Activated naive CD4-positive, alpha-beta T cell treated with anti-CD3 and anti-CD28 coated beads, Interleukin-2, amount 50 U/mL, for 16 hours (primary cell): ENCODE measurements at regions not wholly inside any gene's neighbourhood (a gene's known extent, or its start where the extent isn't known, plus 50 kb on each side); places are given as distances from the start of the nearest gene placed in this dataset.
"Not testable (repeated sequence)": the region's sequence is repeated elsewhere in the genome, so short reads cannot be mapped to it uniquely, and the experiment has no call there.

ENCODE experiments used
- DNase-seq: peaks from one replicate; pipeline ENCODE4 v3.0.0-alpha.2; 2020

- no peak for DNase-seq
Measured at GRCh38 chr7:119482209-119482608, 790.8 kb upstream of the KCND2 start.

GRCh38 chr7:119482671-119483070 is 790.3 kb upstream of the KCND2 start:
- DNase-seq: no peak

- DNase-seq: no peak
Measured at GRCh38 chr7:119483364-119483763, 789.6 kb upstream of the KCND2 start.

- no peak for DNase-seq
Measured at GRCh38 chr7:119514326-119514725, 758.6 kb upstream of the KCND2 start.

- no peak for DNase-seq
Measured at GRCh38 chr7:119515214-119515613, 757.8 kb upstream of the KCND2 start.

GRCh38 chr7:119515962-119516361 is 757.0 kb upstream of the KCND2 start:
- DNase-seq: no peak

GRCh38 chr7:119522263-119522662 is 750.7 kb upstream of the KCND2 start:
- no peak for DNase-seq

GRCh38 chr7:119522698-119523097 is 750.3 kb upstream of the KCND2 start:
- no peak for DNase-seq

GRCh38 chr7:119545118-119545517 is 727.9 kb upstream of the KCND2 start:
- DNase-seq: no peak

- no peak for DNase-seq
Measured at GRCh38 chr7:119555788-119556187, 717.2 kb upstream of the KCND2 start.

GRCh38 chr7:119556436-119556835 is 716.5 kb upstream of the KCND2 start:
- DNase-seq: no peak

- no peak for DNase-seq
Measured at GRCh38 chr7:119561751-119562150, 711.2 kb upstream of the KCND2 start.

GRCh38 chr7:119562839-119563238 is 710.1 kb upstream of the KCND2 start:
- DNase-seq: no peak

- DNase-seq: no peak
Measured at GRCh38 chr7:119571666-119572065, 701.3 kb upstream of the KCND2 start.

- no peak for DNase-seq
Measured at GRCh38 chr7:119572132-119572531, 700.8 kb upstream of the KCND2 start.

GRCh38 chr7:119572541-119572940 is 700.4 kb upstream of the KCND2 start:
- no peak for DNase-seq

- no peak for DNase-seq
Measured at GRCh38 chr7:119578116-119578515, 694.9 kb upstream of the KCND2 start.

- no peak for DNase-seq
Measured at GRCh38 chr7:119594956-119595355, 678.0 kb upstream of the KCND2 start.

- DNase-seq: no peak
Measured at GRCh38 chr7:119596651-119597050, 676.3 kb upstream of the KCND2 start.

GRCh38 chr7:119606297-119606696 is 666.7 kb upstream of the KCND2 start:
- no peak for DNase-seq

- DNase-seq: no peak
Measured at GRCh38 chr7:119620769-119621168, 652.2 kb upstream of the KCND2 start.

GRCh38 chr7:119623427-119623826 is 649.5 kb upstream of the KCND2 start:
- no peak for DNase-seq

- no peak for DNase-seq
Measured at GRCh38 chr7:119630406-119630969, 642.5 kb upstream of the KCND2 start.

GRCh38 chr7:119633812-119634211 is 639.2 kb upstream of the KCND2 start:
- DNase-seq: not testable (repeated sequence)

GRCh38 chr7:119640326-119640725 is 632.6 kb upstream of the KCND2 start:
- no peak for DNase-seq

- DNase-seq: no peak
Measured at GRCh38 chr7:119640861-119641260, 632.1 kb upstream of the KCND2 start.
